Upper lobe of left lung (tissue), 6 donors: ENCODE measurements at regions not wholly inside any gene's neighbourhood (a gene's known extent, or its start where the extent isn't known, plus 50 kb on each side); places are given as distances from the start of the nearest gene placed in this dataset.

Experiments used
- ATAC-seq, 2 donors: fragments of 200-7000 bp; cut with Tn5 transposase; one replicate each; pipeline ENCODE4 v1.9.1; 2022; ENCODE audit warnings: mild to moderate bottlenecking in 2 of 2, moderate library complexity in 2 of 2; ENCODE audit not compliant: low FRiP score in 2 of 2
- DNase-seq, 2 donors: peaks; one replicate each; pipeline ENCODE4 v3.0.0-alpha.2; 2019 to 2020
- H3K27ac ChIP-seq, 4 donors: fragments of 200-600 bp; sonication (generic); one replicate each; pipeline ENCODE4 v1.5.1; 2016 to 2019
- H3K27me3 ChIP-seq, 4 donors: fragments of 200-600 bp; sonication (generic); one replicate each; pipeline ENCODE4 v1.5.1; 2017 to 2019
- H3K36me3 ChIP-seq, 4 donors: fragments of 200-600 bp; sonication (generic); one replicate each; pipeline ENCODE4 v1.5.1; 2016 to 2019
- H3K4me1 ChIP-seq, 4 donors: fragments of 200-600 bp; sonication (generic); one replicate each; pipeline ENCODE4 v1.5.1; 2018 to 2019
- H3K4me3 ChIP-seq, 4 donors: fragments of 200-600 bp; sonication (generic); one replicate each; pipeline ENCODE4 v1.5.1; 2017 to 2019; ENCODE audit warnings: mild to moderate bottlenecking in 2 of 4, moderate library complexity in 1 of 4
- H3K9me3 ChIP-seq, 4 donors: fragments of 200-600 bp; sonication (generic); one replicate each; pipeline ENCODE4 v1.5.1; 2018 to 2019
- CTCF ChIP-seq, 6 experiments: fragments of 450-650 bp in 4 of 6; fragments of 200-600 bp in 2 of 6; sonication (generic) in 2 of 6; IDR thresholded peaks; one replicate each; pipeline ENCODE4 v1.5.1; 2016 to 2019; ENCODE audit warnings: antibody characterized with exemption in 6 of 6
- EP300 ChIP-seq, 4 donors: sonication (generic); formaldehyde crosslinking; IDR thresholded peaks; one replicate each; pipeline ENCODE4 v1.5.1; 2017; ENCODE audit warnings: antibody characterized with exemption in 4 of 4, control low read depth in 2 of 4
- POLR2A ChIP-seq, 4 donors: fragments of 450-650 bp; IDR thresholded peaks; one replicate each; pipeline ENCODE4 v1.5.1; 2016 to 2017; ENCODE audit warnings: antibody characterized with exemption in 4 of 4, mild to moderate bottlenecking in 2 of 4
- POLR2AphosphoS5 ChIP-seq, 2 donors: sonication (generic); formaldehyde crosslinking; IDR thresholded peaks; one replicate each; pipeline ENCODE4 v1.5.1; 2017; ENCODE audit warnings: antibody characterized with exemption in 2 of 2
- WGBS, 2 donors: methylation state at CpG; one replicate each; pipeline ENCODE4 v1.1.5; 2017 to 2018; 5-methylcytosine and 5-hydroxymethylcytosine counted together
- donor health status: DM: no; HTN: no; CAD: no; lungs with moderate emphysema.
- donor health status: DM: no; HTN: yes; CAD: no; lungs with severe emphysema.

GRCh38 chr16:65716737-65717700 lies 595.2 kb upstream of the CDH11 start:
- 29 to 36% methylated on average over 8 of the region's 8 CpGs for WGBS, 2 donors
- Histone ChIP-seq H3K4me1 (no peaks in the 10 kb centered on the region), H3K4me3 (no peak overlapping the region), H3K36me3 (no peaks in the 10 kb centered on the region), H3K27me3 (no peaks in the 10 kb centered on the region), H3K9me3 (no peaks in the 10 kb centered on the region), H3K27ac (no peak overlapping the region)
- no peak for DNase-seq
- no peak for ATAC-seq
- no peak for TF ChIP-seq CTCF (IDR thresholded peaks at IDR 0.05)
- no peak for TF ChIP-seq POLR2AphosphoS5 (IDR thresholded peaks at IDR 0.05)
- TF ChIP-seq EP300 (IDR thresholded peaks at IDR 0.05) = no peak
- no peak for TF ChIP-seq POLR2A (IDR thresholded peaks at IDR 0.05)

GRCh38 chr16:65713181-65713808 lies 591.4 kb upstream of the CDH11 start:
- no peak overlapping the region for H3K27ac ChIP-seq
- H3K4me1 ChIP-seq = no peaks in the 10 kb centered on the region
- no peak for DNase-seq
- ATAC-seq = no peak
- TF ChIP-seq EP300 (IDR thresholded peaks at IDR 0.05) (no peak), POLR2AphosphoS5 (IDR thresholded peaks at IDR 0.05) (no peak), CTCF (IDR thresholded peaks at IDR 0.05) (no peak), POLR2A (IDR thresholded peaks at IDR 0.05) (no peak)
- H3K36me3 ChIP-seq = no peaks in the 10 kb centered on the region
- H3K27me3 ChIP-seq = no peaks in the 10 kb centered on the region
- H3K9me3 ChIP-seq = no peaks in the 10 kb centered on the region
- no peak overlapping the region for H3K4me3 ChIP-seq
- 63 to 65% methylated on average over 7 of the region's 7 CpGs for WGBS, 2 donors

- DNase-seq (no peak), ATAC-seq (no peak)
- H3K4me1 ChIP-seq = no peaks in the 10 kb centered on the region
- no peak overlapping the region for H3K27ac ChIP-seq
- H3K27me3 ChIP-seq = no peaks in the 10 kb centered on the region
- TF ChIP-seq CTCF (IDR thresholded peaks at IDR 0.05) = no peak
- TF ChIP-seq POLR2A (IDR thresholded peaks at IDR 0.05) = no peak
- TF ChIP-seq EP300 (IDR thresholded peaks at IDR 0.05) = no peak
- no peak for TF ChIP-seq POLR2AphosphoS5 (IDR thresholded peaks at IDR 0.05)
- H3K4me3 ChIP-seq = no peak overlapping the region
- no peaks in the 10 kb centered on the region for H3K9me3 ChIP-seq
- WGBS, 2 donors = 82 to 94% methylated on average over 8 of the region's 8 CpGs
- H3K36me3 ChIP-seq = no peaks in the 10 kb centered on the region
Measured at GRCh38 chr16:65710107-65710506, 588.2 kb upstream of the CDH11 start.

- Histone ChIP-seq H3K4me3 (no peak overlapping the region), H3K9me3 (no peaks in the 10 kb centered on the region), H3K27me3 (no peaks in the 10 kb centered on the region), H3K36me3 (no peaks in the 10 kb centered on the region), H3K27ac (no peak overlapping the region), H3K4me1 (no peaks in the 10 kb centered on the region)
- no peak for DNase-seq
- ATAC-seq = no peak
- TF ChIP-seq CTCF (IDR thresholded peaks at IDR 0.05) = no peak
- no peak for TF ChIP-seq POLR2AphosphoS5 (IDR thresholded peaks at IDR 0.05)
- no peak for TF ChIP-seq POLR2A (IDR thresholded peaks at IDR 0.05)
- no peak for TF ChIP-seq EP300 (IDR thresholded peaks at IDR 0.05)
Measured at GRCh38 chr16:65704866-65705265, 583.0 kb upstream of the CDH11 start.
